RWPE2 (cell line): ENCODE measurements at regions not wholly inside any gene's neighbourhood (a gene's known extent, or its start where the extent isn't known, plus 50 kb on each side); places are given as distances from the start of the nearest gene placed in this dataset.
"Not testable (repeated sequence)": the region's sequence is repeated elsewhere in the genome, so short reads cannot be mapped to it uniquely, and the experiment has no call there.

Experiments used
- ATAC-seq: fragments of 200-7000 bp; cut with Tn5 transposase; 3 replicates; pipeline ENCODE4 v1.9.1; 2021; ENCODE audit warnings: low read depth
- DNase-seq: peaks from one replicate; pipeline ENCODE4 v3.0.0-alpha.2; 2020; ENCODE audit warnings: low spot score
- H3K27ac ChIP-seq: fragments of 450-650 bp; 2 replicates; pipeline ENCODE4 v1.5.1; 2017; ENCODE audit warnings: mild to moderate bottlenecking; ENCODE audit not compliant: poor library complexity, severe bottlenecking
- H3K27me3 ChIP-seq: fragments of 250-450 bp; sonication (Bioruptor Pico); 2 replicates; pipeline ENCODE4 v1.5.1; 2021; ENCODE audit warnings: mild to moderate bottlenecking, moderate library complexity; ENCODE audit not compliant: insufficient read depth, poor library complexity, severe bottlenecking
- H3K36me3 ChIP-seq: fragments of 250-450 bp; sonication (Bioruptor Pico); 2 replicates; pipeline ENCODE4 v1.5.1; 2020; ENCODE audit warnings: low read depth, mild to moderate bottlenecking, moderate library complexity
- H3K4me1 ChIP-seq: fragments of 250-450 bp; sonication (Bioruptor Pico); 2 replicates; pipeline ENCODE4 v1.5.1; 2021; ENCODE audit warnings: mild to moderate bottlenecking, moderate library complexity; ENCODE audit not compliant: insufficient read depth, poor library complexity, severe bottlenecking
- H3K4me3 ChIP-seq: fragments of 250-450 bp; sonication (Bioruptor Pico); 2 replicates; pipeline ENCODE4 v1.5.1; 2021; ENCODE audit warnings: mild to moderate bottlenecking, moderate library complexity; ENCODE audit not compliant: severe bottlenecking
- H3K9me3 ChIP-seq: fragments of 250-450 bp; sonication (Bioruptor Pico); 2 replicates; pipeline ENCODE4 v1.5.1; 2021; ENCODE audit warnings: mild to moderate bottlenecking, moderate library complexity; ENCODE audit not compliant: severe bottlenecking
- TF ChIP-seq, protein P1 (sequence below): fragments of 450-650 bp; IDR thresholded peaks from one replicate; pipeline ENCODE4 v1.5.1; 2017; ENCODE audit warnings: mild to moderate bottlenecking, moderate library complexity; ENCODE audit not compliant: poor library complexity, severe bottlenecking

DNA sequence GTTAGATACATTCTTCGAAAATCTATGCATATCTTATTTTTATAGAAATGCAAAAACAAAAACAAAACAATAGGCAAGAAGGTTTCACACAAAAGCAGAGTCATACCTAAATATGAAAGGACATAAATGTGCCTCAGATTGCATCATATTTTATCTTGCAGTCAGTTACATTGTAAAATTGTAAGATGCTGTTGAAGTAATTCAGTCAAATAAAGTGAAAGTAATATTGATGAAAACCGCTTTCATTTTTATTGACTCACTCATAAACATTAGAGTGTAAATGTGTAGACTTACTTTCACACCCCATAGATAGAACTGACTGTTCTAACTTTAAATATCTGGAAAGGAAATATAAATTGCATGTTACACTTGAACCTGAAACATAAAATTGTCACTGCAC is 931.5 kb upstream of the NUDT12 start:
- Histone ChIP-seq H3K27me3 (peaks cover 9% of the 10 kb centered on the region), H3K27ac (no peak overlapping the region), H3K4me1 (peaks cover 3% of the 10 kb centered on the region), H3K4me3 (no peak overlapping the region), H3K9me3 (no peaks in the 10 kb centered on the region), H3K36me3 (no peaks in the 10 kb centered on the region)
- ATAC-seq (no peak), DNase-seq (no peak)
- TF ChIP-seq, protein P1, sequence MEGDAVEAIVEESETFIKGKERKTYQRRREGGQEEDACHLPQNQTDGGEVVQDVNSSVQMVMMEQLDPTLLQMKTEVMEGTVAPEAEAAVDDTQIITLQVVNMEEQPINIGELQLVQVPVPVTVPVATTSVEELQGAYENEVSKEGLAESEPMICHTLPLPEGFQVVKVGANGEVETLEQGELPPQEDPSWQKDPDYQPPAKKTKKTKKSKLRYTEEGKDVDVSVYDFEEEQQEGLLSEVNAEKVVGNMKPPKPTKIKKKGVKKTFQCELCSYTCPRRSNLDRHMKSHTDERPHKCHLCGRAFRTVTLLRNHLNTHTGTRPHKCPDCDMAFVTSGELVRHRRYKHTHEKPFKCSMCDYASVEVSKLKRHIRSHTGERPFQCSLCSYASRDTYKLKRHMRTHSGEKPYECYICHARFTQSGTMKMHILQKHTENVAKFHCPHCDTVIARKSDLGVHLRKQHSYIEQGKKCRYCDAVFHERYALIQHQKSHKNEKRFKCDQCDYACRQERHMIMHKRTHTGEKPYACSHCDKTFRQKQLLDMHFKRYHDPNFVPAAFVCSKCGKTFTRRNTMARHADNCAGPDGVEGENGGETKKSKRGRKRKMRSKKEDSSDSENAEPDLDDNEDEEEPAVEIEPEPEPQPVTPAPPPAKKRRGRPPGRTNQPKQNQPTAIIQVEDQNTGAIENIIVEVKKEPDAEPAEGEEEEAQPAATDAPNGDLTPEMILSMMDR, result no peak

DNA sequence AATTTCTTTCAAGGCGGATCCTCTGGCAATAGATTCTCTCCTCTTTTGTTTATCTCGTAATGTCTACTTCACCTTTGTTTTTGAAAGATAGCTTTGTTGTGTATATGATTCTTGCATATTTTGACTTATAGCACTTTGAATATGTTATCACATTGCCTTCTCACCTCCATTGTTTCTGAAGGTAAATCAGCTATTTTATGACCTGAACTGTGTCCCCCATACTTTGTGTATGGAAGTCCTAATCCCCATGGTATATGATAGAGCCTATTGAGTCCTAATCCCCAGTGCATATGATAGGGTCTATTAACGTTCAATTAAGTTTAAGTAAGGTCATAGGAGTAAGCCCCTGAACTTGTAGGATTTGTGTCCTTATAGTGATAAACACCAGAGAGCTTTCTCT is 910.2 kb upstream of the NUDT12 start:
- Histone ChIP-seq H3K36me3 (no peaks in the 10 kb centered on the region), H3K4me1 (no peaks in the 10 kb centered on the region), H3K27ac (no peak overlapping the region), H3K4me3 (no peak overlapping the region), H3K27me3 (no peaks in the 10 kb centered on the region), H3K9me3 (no peaks in the 10 kb centered on the region)
- DNase-seq (no peak), ATAC-seq (no peak)
- TF ChIP-seq, protein P1, result no peak

DNA sequence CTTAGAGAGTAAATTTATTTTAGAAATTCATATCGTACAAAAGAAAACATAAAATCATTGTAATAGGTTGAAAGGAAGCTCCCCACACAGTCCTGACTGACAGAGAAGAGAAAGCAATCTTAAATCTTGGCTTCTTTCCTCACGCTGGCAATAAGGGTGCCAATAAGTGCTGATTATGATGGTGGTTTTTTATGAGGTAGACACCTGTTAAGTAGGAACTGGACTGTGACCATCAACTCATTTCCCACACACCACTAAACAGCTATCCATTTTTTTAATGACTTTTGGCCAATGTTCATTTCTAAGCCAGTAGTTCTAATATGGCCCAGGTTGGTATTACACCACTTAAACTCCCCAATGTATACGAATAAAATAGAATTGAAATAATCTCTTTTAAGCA is 893.5 kb upstream of the NUDT12 start:
- ATAC-seq (no peak), DNase-seq (no peak)
- no peaks in the 10 kb centered on the region for H3K9me3 ChIP-seq
- H3K4me3 ChIP-seq, result no peak overlapping the region
- H3K4me1 ChIP-seq, result no peaks in the 10 kb centered on the region
- peaks cover 3% of the 10 kb centered on the region for H3K27me3 ChIP-seq
- TF ChIP-seq, protein P1, result no peak
- no peak overlapping the region for H3K27ac ChIP-seq
- no peaks in the 10 kb centered on the region for H3K36me3 ChIP-seq

DNA sequence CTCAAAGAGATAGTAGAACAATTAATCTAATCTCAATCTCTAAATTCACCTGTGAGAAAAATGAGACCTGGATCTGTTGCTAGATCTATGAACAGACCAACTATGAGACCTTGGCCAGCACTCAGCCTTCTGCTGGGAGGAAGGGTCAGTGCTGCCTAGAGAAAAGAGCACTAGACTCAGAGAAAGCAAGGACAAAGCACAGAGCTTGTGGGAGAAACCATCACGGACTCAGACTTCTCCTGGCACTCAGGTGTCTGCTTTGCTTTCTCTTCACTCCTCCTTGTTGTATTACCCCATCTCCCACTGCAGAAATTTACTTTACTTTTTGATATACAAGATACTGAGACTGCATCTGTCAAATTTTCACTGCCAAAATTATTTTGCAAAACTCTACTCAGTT is 890.0 kb upstream of the NUDT12 start:
- DNase-seq, result no peak
- Histone ChIP-seq H3K4me1 (no peaks in the 10 kb centered on the region), H3K4me3 (no peak overlapping the region), H3K27me3 (peaks cover 3% of the 10 kb centered on the region), H3K9me3 (no peaks in the 10 kb centered on the region), H3K36me3 (no peaks in the 10 kb centered on the region), H3K27ac (no peak overlapping the region)
- ATAC-seq, result no peak
- TF ChIP-seq, protein P1, result no peak

DNA sequence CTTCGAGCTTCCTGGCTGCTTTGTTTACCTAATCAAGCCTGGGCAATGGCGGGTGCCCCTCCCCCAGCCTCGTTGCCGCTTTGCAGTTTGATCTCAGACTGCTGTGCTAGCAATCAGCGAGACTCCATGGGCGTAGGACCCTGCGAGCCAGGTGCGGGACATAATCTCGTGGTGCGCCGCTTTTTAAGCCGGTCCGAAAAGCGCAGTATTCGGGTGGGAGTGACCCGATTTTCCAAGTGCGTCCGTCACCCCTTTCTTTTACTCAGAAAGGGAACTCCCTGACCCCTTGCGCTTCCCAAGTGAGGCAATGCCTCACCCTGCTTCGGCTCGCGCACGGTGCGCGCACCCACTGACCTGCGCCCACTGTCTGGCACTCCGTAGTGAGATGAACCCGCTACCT is 889.3 kb upstream of the NUDT12 start:
- H3K27me3 ChIP-seq, ATAC-seq, H3K27ac ChIP-seq, H3K4me1 ChIP-seq, H3K9me3 ChIP-seq, H3K36me3 ChIP-seq, DNase-seq, H3K4me3 ChIP-seq: not testable (repeated sequence)

DNA sequence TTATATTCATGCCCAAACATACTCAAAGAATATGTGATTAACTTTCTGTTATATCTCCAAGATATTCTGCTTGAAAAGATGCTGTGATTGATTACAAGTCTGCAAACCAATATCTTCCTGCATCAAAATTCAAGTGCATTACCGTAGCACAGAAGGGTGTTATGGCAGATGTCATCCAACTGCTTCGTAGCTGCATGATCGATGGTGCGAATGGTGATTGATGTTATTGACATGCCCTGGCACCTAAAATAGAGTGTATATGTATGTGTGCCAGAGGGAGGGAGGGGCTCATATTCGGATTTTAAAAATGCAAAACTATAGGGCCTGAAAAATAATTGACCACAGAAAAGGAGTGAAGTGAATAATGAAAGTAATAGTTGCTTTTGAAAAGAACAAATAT is 882.1 kb upstream of the NUDT12 start:
- H3K27ac ChIP-seq, result no peak overlapping the region
- no peaks in the 10 kb centered on the region for H3K27me3 ChIP-seq
- ATAC-seq (no peak), DNase-seq (no peak)
- H3K4me3 ChIP-seq, result no peak overlapping the region
- H3K9me3 ChIP-seq, result no peaks in the 10 kb centered on the region
- no peaks in the 10 kb centered on the region for H3K36me3 ChIP-seq
- TF ChIP-seq, protein P1, result no peak
- no peaks in the 10 kb centered on the region for H3K4me1 ChIP-seq
